ENCODE measurements at regions not wholly inside any gene's neighbourhood (a gene's known extent, or its start where the extent isn't known, plus 50 kb on each side); places are given as distances from the start of the nearest gene placed in this dataset.

GRCh38 chr4:52231526-52231925 lies 180.4 kb downstream of the SPATA18 start:
- DNase-seq (ENCODE audit: low spot score), result no peak

GRCh38 chr4:52234561-52235440 lies 183.7 kb downstream of the SPATA18 start:
- DNase-seq (ENCODE audit: low spot score), result peak; percentile 65

- no peak for DNase-seq (ENCODE audit: low spot score)
Observed at GRCh38 chr4:52235552-52236201, 184.6 kb downstream of the SPATA18 start.

GRCh38 chr4:52241916-52242315 lies 190.8 kb downstream of the SPATA18 start:
- DNase-seq (ENCODE audit: low spot score), result no peak

- no peak for DNase-seq (ENCODE audit: low spot score)
Observed at GRCh38 chr4:52243367-52243766, 192.3 kb downstream of the SPATA18 start.

- DNase-seq (ENCODE audit: low spot score), result no peak
Observed at GRCh38 chr4:52244103-52244775, 193.1 kb downstream of the SPATA18 start.

GRCh38 chr4:52244848-52245247 lies 193.7 kb downstream of the SPATA18 start:
- no peak for DNase-seq (ENCODE audit: low spot score)

- no peak for DNase-seq (ENCODE audit: low spot score)
Observed at GRCh38 chr4:52246827-52247226, 195.7 kb downstream of the SPATA18 start.

- DNase-seq (ENCODE audit: low spot score), result no peak
Observed at GRCh38 chr4:52247941-52248340, 196.8 kb downstream of the SPATA18 start.

- DNase-seq (ENCODE audit: low spot score), result no peak
Observed at GRCh38 chr4:52248820-52249219, 197.7 kb downstream of the SPATA18 start.

- no peak for DNase-seq (ENCODE audit: low spot score)
Observed at GRCh38 chr4:52249581-52249980, 198.5 kb downstream of the SPATA18 start.

GRCh38 chr4:52250154-52250553 lies 199.1 kb downstream of the SPATA18 start:
- no peak for DNase-seq (ENCODE audit: low spot score)

GRCh38 chr4:52251864-52252263 lies 200.8 kb downstream of the SPATA18 start:
- DNase-seq (ENCODE audit: low spot score), result no peak

GRCh38 chr4:52253025-52253424 lies 201.9 kb downstream of the SPATA18 start:
- DNase-seq (ENCODE audit: low spot score), result no peak

GRCh38 chr4:52256522-52256921 lies 205.4 kb downstream of the SPATA18 start:
- no peak for DNase-seq (ENCODE audit: low spot score)

- no peak for DNase-seq (ENCODE audit: low spot score)
Observed at GRCh38 chr4:52259978-52260377, 208.9 kb downstream of the SPATA18 start.

GRCh38 chr4:52260514-52261210 lies 209.6 kb downstream of the SPATA18 start:
- DNase-seq (ENCODE audit: low spot score), result no peak

GRCh38 chr4:52263607-52264006 lies 212.5 kb downstream of the SPATA18 start:
- DNase-seq (ENCODE audit: low spot score), result no peak

GRCh38 chr4:52265781-52266525 lies 214.8 kb downstream of the SPATA18 start:
- DNase-seq (ENCODE audit: low spot score), result no peak

GRCh38 chr4:52266537-52267137 lies 215.5 kb downstream of the SPATA18 start:
- DNase-seq (ENCODE audit: low spot score), result no peak

GRCh38 chr4:52269761-52270160 lies 218.7 kb downstream of the SPATA18 start:
- DNase-seq (ENCODE audit: low spot score), result no peak
